Panc1 (cell line): ENCODE measurements at regions not wholly inside any gene's neighbourhood (a gene's known extent, or its start where the extent isn't known, plus 50 kb on each side); places are given as distances from the start of the nearest gene placed in this dataset.

Experiments
- ATAC-seq: fragments of 200-7000 bp; cut with Tn5 transposase; 2 replicates; pipeline ENCODE4 v1.9.1; 2020; ENCODE audit warnings: mild to moderate bottlenecking, moderate library complexity
- BruUV-seq: library from RNA; stranded (reverse); fragments of 400-500 nt; replicated peaks from 2 replicates; lab custom pipeline; 2021; lab: Mats Ljungman, UMichigan
- CTCF ChIA-PET: fragments of 300-600 bp; sonication (Branson Sonifier 250); formaldehyde crosslinking; loops from one replicate; lab custom pipeline; 2022; ENCODE audit warnings: antibody characterized with exemption; lab: Charles Lee
- POLR2A ChIA-PET: fragments of 300-600 bp; sonication (Branson Sonifier 250); formaldehyde crosslinking; loops from one replicate; lab custom pipeline; 2022; ENCODE audit warnings: antibody characterized with exemption; lab: Charles Lee
- DNase-seq: peaks from one replicate; pipeline ENCODE4 v3.0.0-alpha.2; 2010; ENCODE audit warnings: low read depth, low spot score
- H3K27ac ChIP-seq: 2 replicates; pipeline ENCODE4 v1.5.1; 2011; ENCODE audit warnings: mild to moderate bottlenecking, low read length, inconsistent platforms
- H3K27me3 ChIP-seq: fragments of 200-500 bp; sonication (Bioruptor generic); 2 replicates; pipeline ENCODE4 v1.6.0; 2014; ENCODE audit warnings: low read length, inconsistent platforms; ENCODE audit not compliant: control insufficient read depth, insufficient read depth
- H3K36me3 ChIP-seq: fragments of 200-500 bp; sonication (Bioruptor generic); 2 replicates; pipeline ENCODE4 v1.5.1; 2014; ENCODE audit warnings: inconsistent platforms, mild to moderate bottlenecking, low read length, moderate library complexity; ENCODE audit not compliant: control insufficient read depth, insufficient read depth
- H3K4me1 ChIP-seq: 2 replicates; pipeline ENCODE4 v1.5.1; 2011; ENCODE audit warnings: inconsistent platforms, mild to moderate bottlenecking, low read length, moderate library complexity; ENCODE audit not compliant: control insufficient read depth, insufficient read depth
- H3K4me3 ChIP-seq, 2 experiments: 2 replicates each; pipeline ENCODE4 v1.5.1; 2011 to 2012; ENCODE audit warnings: low read depth in 2 of 2, low read length in 2 of 2, mild to moderate bottlenecking in 2 of 2, inconsistent platforms in 1 of 2, moderate library complexity in 1 of 2
- H3K9me3 ChIP-seq: fragments of 200-500 bp; sonication (Bioruptor generic); 2 replicates; pipeline ENCODE4 v1.5.1; 2014; ENCODE audit warnings: low read depth, mild to moderate bottlenecking, inconsistent platforms, low read length, moderate library complexity; ENCODE audit not compliant: control insufficient read depth, insufficient read depth
- CTCF ChIP-seq: fragments of 450-650 bp; IDR thresholded peaks from 2 replicates; pipeline ENCODE4 v1.5.1; 2017; ENCODE audit warnings: mild to moderate bottlenecking
- POLR2AphosphoS5 ChIP-seq: IDR thresholded peaks from 2 replicates; pipeline ENCODE4 v1.6.1; 2012; ENCODE audit warnings: mild to moderate bottlenecking, low read depth, low read length, moderate library complexity
- REST ChIP-seq, 2 experiments: IDR thresholded peaks; 2 replicates each; pipeline ENCODE4 v1.6.1; 2011 to 2012; ENCODE audit warnings: low read depth in 2 of 2, control low read depth in 1 of 2, low read length in 1 of 2, mild to moderate bottlenecking in 1 of 2, moderate library complexity in 1 of 2; ENCODE audit not compliant: insufficient read depth in 1 of 2
- SIN3A ChIP-seq: IDR thresholded peaks from 2 replicates; pipeline ENCODE4 v1.6.1; 2012; ENCODE audit warnings: low read depth, mild to moderate bottlenecking, low read length, moderate library complexity, borderline replicate concordance; ENCODE audit not compliant: insufficient read depth
- TCF7L2 ChIP-seq: IDR thresholded peaks from 2 replicates; pipeline ENCODE4 v1.6.1; 2011; ENCODE audit warnings: mild to moderate bottlenecking, low read depth, low read length, inconsistent platforms
- in situ Hi-C: cut with HindIII; loops from 2 replicates; pipeline ENCODE4 v1.10.0; 2016; ENCODE audit warnings: low sequenced_read_pairs, low pct_unique_long_range_greater_than_20kb
- intact Hi-C: fragments of 100-400 bp; cut with micrococcal nuclease; formaldehyde crosslinking; loops from one replicate; pipeline ENCODE4 v1.10.0; 2022; ENCODE audit not compliant: unreplicated experiment

DNA sequence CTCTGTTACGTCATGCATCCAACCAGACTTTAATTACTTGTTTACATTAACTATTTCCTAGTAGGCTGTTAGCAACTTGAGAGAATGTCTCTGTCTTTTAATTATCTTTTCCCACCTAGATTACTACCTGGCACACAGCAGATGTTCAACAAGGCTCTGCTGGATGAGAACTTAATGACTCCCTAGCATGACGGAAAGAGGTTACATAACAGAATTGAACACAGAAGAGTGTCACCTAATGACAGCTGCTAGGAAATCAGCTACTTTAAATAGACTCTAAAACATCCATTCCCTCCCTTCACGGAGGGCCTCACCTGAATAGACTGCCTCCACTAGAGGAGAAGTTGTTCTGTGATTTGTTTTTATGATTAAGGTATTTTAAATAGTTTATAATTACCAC lies 110.8 kb downstream of the TEX29 start:
- ChIA-PET CTCF (no interaction called here), POLR2A (no interaction called here)
- intact Hi-C loops (no loop called here), in situ Hi-C loops (no loop called here)
- BruUV-seq: no TSS peak
- Histone ChIP-seq H3K4me1 (no peaks in the 10 kb centered on the region), H3K4me3 (no peak overlapping the region), H3K9me3 (no peaks in the 10 kb centered on the region), H3K27me3 (no peaks in the 10 kb centered on the region; the same call in none of the 2 replicates), H3K27ac (no peak overlapping the region), H3K36me3 (no peaks in the 10 kb centered on the region)
- TF ChIP-seq TCF7L2 (no peak), POLR2AphosphoS5 (no peak), SIN3A (no peak), CTCF (no peak), REST (IDR thresholded peaks at IDR 0.05; ENCODE audit: insufficient read depth in 1 of 2, low read depth in 2 of 2, low read length in 1 of 2) (no peak)
- no peak for ATAC-seq
- DNase-seq: no peak

- no TSS peak for BruUV-seq
- no peak overlapping the region for H3K4me3 ChIP-seq
- intact Hi-C loops (no loop called here), in situ Hi-C loops (no loop called here)
- H3K9me3 ChIP-seq: no peaks in the 10 kb centered on the region
- H3K27ac ChIP-seq: no peak overlapping the region
- no peaks in the 10 kb centered on the region for H3K4me1 ChIP-seq
- DNase-seq: no peak
- ChIA-PET POLR2A (no interaction called here), CTCF (no interaction called here)
- no peaks in the 10 kb centered on the region; the same call in none of the 2 replicates for H3K27me3 ChIP-seq
- no peaks in the 10 kb centered on the region for H3K36me3 ChIP-seq
- no peak for ATAC-seq
- TF ChIP-seq TCF7L2 (no peak), REST (IDR thresholded peaks at IDR 0.05; ENCODE audit: insufficient read depth in 1 of 2, low read depth in 2 of 2, low read length in 1 of 2) (no peak), SIN3A (no peak), CTCF (no peak), POLR2AphosphoS5 (no peak)
Observed at GRCh38 chr13:111434578-111435159, 114.2 kb downstream of the TEX29 start.
